ENCODE measurements at regions not wholly inside any gene's neighbourhood (a gene's known extent, or its start where the extent isn't known, plus 50 kb on each side); places are given as distances from the start of the nearest gene placed in this dataset.
"Not testable (repeated sequence)": the region's sequence is repeated elsewhere in the genome, so short reads cannot be mapped to it uniquely, and the experiment has no call there.

GRCh38 chr9:17083258-17083657, 51.6 kb upstream of the CNTLN start:
- no peak for DNase-seq (ENCODE audit: low spot score)

GRCh38 chr9:17082343-17083064, 52.3 kb upstream of the CNTLN start:
- DNase-seq (ENCODE audit: low spot score), result peak; percentile 13

GRCh38 chr9:17081814-17082213, 53.0 kb upstream of the CNTLN start:
- no peak for DNase-seq (ENCODE audit: low spot score)

GRCh38 chr9:17081351-17081750, 53.5 kb upstream of the CNTLN start:
- DNase-seq (ENCODE audit: low spot score), result no peak

GRCh38 chr9:17075758-17076485, 58.9 kb upstream of the CNTLN start:
- no peak for DNase-seq (ENCODE audit: low spot score)

GRCh38 chr9:17075146-17075757, 59.6 kb upstream of the CNTLN start:
- DNase-seq (ENCODE audit: low spot score), result no peak

- DNase-seq (ENCODE audit: low spot score), result not testable (repeated sequence)
These were observed 62.3 kb upstream of the CNTLN start for GRCh38 chr9:17072563-17072962.

GRCh38 chr9:17068671-17069070, 66.2 kb upstream of the CNTLN start:
- DNase-seq (ENCODE audit: low spot score), result no peak

GRCh38 chr9:17065062-17065461, 69.8 kb upstream of the CNTLN start:
- no peak for DNase-seq (ENCODE audit: low spot score)

GRCh38 chr9:17064558-17064957, 70.3 kb upstream of the CNTLN start:
- DNase-seq (ENCODE audit: low spot score), result no peak

GRCh38 chr9:17063535-17064135, 71.2 kb upstream of the CNTLN start:
- DNase-seq (ENCODE audit: low spot score), result peak; percentile 24

- DNase-seq (ENCODE audit: low spot score), result no peak
These were observed 72.3 kb upstream of the CNTLN start for GRCh38 chr9:17062497-17062896.

- no peak for DNase-seq (ENCODE audit: low spot score)
These were observed 74.4 kb upstream of the CNTLN start for GRCh38 chr9:17060450-17060849.

GRCh38 chr9:17059465-17059864, 75.4 kb upstream of the CNTLN start:
- DNase-seq (ENCODE audit: low spot score), result no peak

- no peak for DNase-seq (ENCODE audit: low spot score)
These were observed 77.1 kb upstream of the CNTLN start for GRCh38 chr9:17057729-17058128.

- no peak for DNase-seq (ENCODE audit: low spot score)
These were observed 82.2 kb upstream of the CNTLN start for GRCh38 chr9:17052626-17053025.

GRCh38 chr9:17045381-17045940, 89.4 kb upstream of the CNTLN start:
- DNase-seq (ENCODE audit: low spot score), result no peak

- DNase-seq (ENCODE audit: low spot score), result no peak
These were observed 103.3 kb upstream of the CNTLN start for GRCh38 chr9:17031546-17031945.

GRCh38 chr9:17025281-17025680, 109.6 kb upstream of the CNTLN start:
- DNase-seq (ENCODE audit: low spot score), result no peak

- no peak for DNase-seq (ENCODE audit: low spot score)
These were observed 110.7 kb upstream of the CNTLN start for GRCh38 chr9:17024129-17024528.

- no peak for DNase-seq (ENCODE audit: low spot score)
These were observed 113.4 kb upstream of the CNTLN start for GRCh38 chr9:17021387-17021970.

GRCh38 chr9:17019398-17019797, 115.4 kb upstream of the CNTLN start:
- DNase-seq (ENCODE audit: low spot score), result no peak
